Kidney (tissue), 13 donors: ENCODE measurements at regions not wholly inside any gene's neighbourhood (a gene's known extent, or its start where the extent isn't known, plus 50 kb on each side); places are given as distances from the start of the nearest gene placed in this dataset.
A peak's percentile ranks its signal among the peaks of the same experiment; 100 is the strongest.

Experiments used
- DNase-seq, 5 donors: peaks; one replicate each; pipeline ENCODE4 v3.0.0-alpha.2; 2013 to 2020
- FAIRE-seq: peaks from 2 replicates; lab custom pipeline; 2012; peaks lifted over from hg19 to GRCh38; lab: Jason Lieb, UNC
- H3K27ac ChIP-seq, 2 donors: one replicate each; pipeline ENCODE4 v1.7.0; 2013; ENCODE audit warnings: low read depth in 2 of 2, low read length in 2 of 2, inconsistent platforms in 1 of 2
- H3K27me3 ChIP-seq: one replicate; pipeline ENCODE4 v1.7.1; 2013; ENCODE audit warnings: low read length, inconsistent platforms; ENCODE audit not compliant: control insufficient read depth, insufficient read depth
- H3K36me3 ChIP-seq, 3 donors: one replicate each; pipeline versions ENCODE4 v1.7.0 to v1.7.1; 2013; ENCODE audit warnings: low read length in 3 of 3, control low read depth in 1 of 3, inconsistent platforms in 1 of 3; ENCODE audit not compliant: insufficient read depth in 3 of 3, control insufficient read depth in 2 of 3
- H3K4me1 ChIP-seq, 3 donors: one replicate each; pipeline versions ENCODE4 v1.7.0 to v1.7.1; 2013; ENCODE audit warnings: low read length in 3 of 3, inconsistent platforms in 1 of 3, low read depth in 1 of 3; ENCODE audit not compliant: control insufficient read depth in 2 of 3, insufficient read depth in 2 of 3
- H3K4me3 ChIP-seq, 3 donors: one replicate each; pipeline versions ENCODE4 v1.7.0 to v1.8.1; 2013; ENCODE audit warnings: low read length in 3 of 3, control low read depth in 1 of 3, inconsistent platforms in 1 of 3
- H3K9ac ChIP-seq, 3 donors: one replicate each; pipeline versions ENCODE4 v1.7.0 to v1.7.1; 2013; ENCODE audit warnings: low read length in 3 of 3, control low read depth in 1 of 3, inconsistent platforms in 1 of 3
- H3K9me3 ChIP-seq, 3 donors: one replicate each; pipeline versions ENCODE4 v1.7.0 to v1.7.1; 2013; ENCODE audit warnings: low read length in 3 of 3, control low read depth in 1 of 3, inconsistent platforms in 1 of 3; ENCODE audit not compliant: control insufficient read depth in 2 of 3, insufficient read depth in 1 of 3
- CTCF ChIP-seq: IDR thresholded peaks from 3 replicates; pipeline ENCODE4 v1.5.1; 2012; ENCODE audit warnings: mild to moderate bottlenecking, moderate library complexity, borderline replicate concordance; ENCODE audit not compliant: insufficient read depth; ENCODE audit errors: extremely low read depth
- intact Hi-C: fragments of 100-400 bp; cut with DNase I; formaldehyde crosslinking; loops from one replicate; pipeline ENCODE4 v1.11.1; 2022
- donor health status: control.
- donor health status: control.
- donor health status: control.
- donor health status: control.
- donor health status: control.
- donor health status: DM: yes; HTN: yes; CAD: no.
- donor health status: Normal renal cell carcinoma (clear cell type).

GRCh38 chr14:38089123-38089522 lies 118.6 kb upstream of the SSTR1 start:
- no peak overlapping the region for H3K27ac ChIP-seq
- H3K27me3 ChIP-seq, result no peaks in the 10 kb centered on the region
- no peak for TF ChIP-seq CTCF
- no peaks in the 10 kb centered on the region for H3K4me1 ChIP-seq
- no peak for FAIRE-seq
- H3K9me3 ChIP-seq, result peaks cover 0 to 7% (median 2%) of the 10 kb centered on the region in 3 donors
- H3K36me3 ChIP-seq, result no peaks in the 10 kb centered on the region
- intact Hi-C loops, result no loop called here
- H3K9ac ChIP-seq, result no peak overlapping the region
- no peak for DNase-seq
- peak overlapping the region in 2 of 3 donors; percentile 25 to 54 for H3K4me3 ChIP-seq

GRCh38 chr14:38090506-38090905 lies 117.2 kb upstream of the SSTR1 start:
- Histone ChIP-seq H3K36me3 (no peaks in the 10 kb centered on the region), H3K9ac (no peak overlapping the region), H3K9me3 (peaks cover 0 to 12% (median 2%) of the 10 kb centered on the region in 3 donors), H3K4me3 (no peak overlapping the region), H3K27me3 (no peaks in the 10 kb centered on the region), H3K4me1 (no peaks in the 10 kb centered on the region), H3K27ac (no peak overlapping the region)
- intact Hi-C loops, result no loop called here
- no peak for TF ChIP-seq CTCF
- FAIRE-seq, result no peak
- no peak for DNase-seq

- intact Hi-C loops, result no loop called here
- no peak for FAIRE-seq
- H3K36me3 ChIP-seq, result no peaks in the 10 kb centered on the region
Measured at GRCh38 chr14:38098074-38098836, 109.4 kb upstream of the SSTR1 start.

More at GRCh38 chr14:38098074-38098836, 109.4 kb upstream of the SSTR1 start:
- Histone ChIP-seq H3K4me1 (no peaks in the 10 kb centered on the region), H3K27ac (no peak overlapping the region), H3K27me3 (no peaks in the 10 kb centered on the region), H3K9me3 (peaks cover 0 to 13% (median 2%) of the 10 kb centered on the region in 3 donors), H3K9ac (no peak overlapping the region), H3K4me3 (no peak overlapping the region)
- no peak for DNase-seq
- TF ChIP-seq CTCF, result no peak
